ENCODE measurements at regions not wholly inside any gene's neighbourhood (a gene's known extent, or its start where the extent isn't known, plus 50 kb on each side); places are given as distances from the start of the nearest gene placed in this dataset.

DNA sequence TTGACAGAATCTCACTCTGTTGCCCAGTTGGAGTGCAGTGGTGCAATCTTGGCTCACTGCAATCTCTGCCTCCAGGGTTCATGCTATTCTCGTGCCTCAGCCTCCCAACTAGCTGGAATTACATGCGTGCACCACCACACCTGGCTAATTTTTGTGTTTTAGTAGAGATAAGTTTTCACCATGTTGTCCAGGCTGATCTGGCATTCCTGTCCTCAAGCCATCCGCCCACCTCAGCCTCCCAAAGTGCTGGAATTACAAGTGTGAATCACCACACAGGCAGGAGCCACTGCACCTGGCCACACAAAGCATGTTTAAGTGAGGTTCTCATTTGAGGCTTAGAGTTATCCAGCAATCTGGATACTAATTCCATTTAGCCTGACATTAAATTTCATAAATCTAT, 180.9 kb upstream of the GRID2 start:
- no peak for DNase-seq

DNA sequence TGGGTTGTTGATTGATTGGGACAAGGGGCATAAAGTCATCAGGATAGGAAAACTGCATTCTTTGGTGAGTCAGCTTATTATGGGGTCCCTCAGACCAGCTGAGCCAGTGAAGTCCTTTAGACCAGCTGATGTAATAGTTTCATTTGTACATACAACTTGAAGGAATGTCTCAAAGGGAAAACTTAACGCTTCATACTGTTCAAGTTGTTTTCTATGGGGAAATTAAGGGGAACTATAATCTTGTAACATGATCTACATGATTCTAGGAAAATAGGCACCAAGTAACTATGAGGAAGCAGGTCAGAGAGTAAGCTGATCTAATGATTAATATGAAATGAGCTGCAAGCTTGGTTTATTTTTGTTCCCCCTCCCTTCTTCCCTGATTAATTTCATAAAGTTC, 175.1 kb upstream of the GRID2 start:
- DNase-seq = no peak

DNA sequence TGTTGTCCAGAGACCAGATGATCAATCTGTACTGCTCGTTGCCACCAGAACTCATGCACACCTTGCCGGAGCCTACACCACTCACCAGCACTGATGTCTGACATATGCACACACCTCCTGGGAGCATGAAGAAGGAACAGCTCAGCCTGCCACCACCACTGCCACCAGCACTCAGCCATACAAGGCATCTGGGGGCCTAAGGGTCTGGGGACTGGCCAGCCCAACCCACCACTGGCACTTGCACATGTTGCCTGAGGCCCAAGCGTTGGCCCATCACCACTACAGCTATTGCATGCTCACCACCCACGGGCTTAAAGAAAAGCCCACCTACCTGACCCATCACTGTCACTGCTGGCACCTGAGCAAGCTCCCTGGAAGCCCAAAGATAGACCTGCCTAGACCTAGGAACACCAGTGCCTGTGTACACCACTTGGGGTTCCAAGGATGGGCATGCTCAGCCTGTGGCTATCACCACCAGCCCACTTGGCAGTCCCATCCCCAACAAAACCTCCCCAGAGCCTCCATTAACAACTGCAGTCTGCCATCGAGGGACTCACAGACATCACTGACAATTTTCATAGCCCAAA, 174.3 kb upstream of the GRID2 start:
- DNase-seq = no peak

DNA sequence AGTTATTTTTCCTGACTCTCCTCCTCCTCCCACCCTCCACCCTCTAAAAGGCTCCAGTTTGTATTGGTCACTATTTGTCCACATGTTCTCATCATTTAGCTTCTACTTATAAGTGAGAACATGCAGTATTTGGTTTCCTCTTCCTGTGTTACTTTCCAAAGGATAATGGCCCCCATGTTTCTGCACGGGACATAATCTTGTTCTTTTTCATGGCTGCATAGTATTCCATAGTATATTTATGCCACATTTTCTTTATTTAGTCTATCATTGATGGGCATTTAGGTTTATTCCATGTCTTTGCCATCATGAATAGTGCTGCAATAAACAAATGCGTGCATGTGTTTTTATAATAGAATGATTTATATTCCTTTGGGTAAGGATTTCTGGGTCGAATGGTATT, 167.3 kb upstream of the GRID2 start:
- DNase-seq = no peak

DNA sequence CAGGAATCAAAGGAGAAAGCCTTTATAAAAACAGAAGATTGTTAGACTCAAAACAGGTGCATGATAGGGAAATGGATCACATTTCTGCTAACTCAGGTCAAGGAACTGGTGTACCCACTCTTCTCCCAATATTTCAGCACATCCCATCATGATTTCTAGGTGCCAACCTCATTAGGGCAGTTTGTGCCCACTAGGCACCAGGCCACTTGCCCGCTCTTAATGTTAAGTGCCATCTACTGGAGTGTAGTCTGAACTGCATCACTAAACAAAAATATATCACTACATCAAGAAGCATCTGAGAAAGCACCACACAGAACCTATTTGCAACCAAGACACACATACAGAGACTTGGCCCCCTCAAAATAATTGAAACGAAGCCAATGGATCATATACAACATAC, 140.4 kb upstream of the GRID2 start:
- no peak for DNase-seq

DNA sequence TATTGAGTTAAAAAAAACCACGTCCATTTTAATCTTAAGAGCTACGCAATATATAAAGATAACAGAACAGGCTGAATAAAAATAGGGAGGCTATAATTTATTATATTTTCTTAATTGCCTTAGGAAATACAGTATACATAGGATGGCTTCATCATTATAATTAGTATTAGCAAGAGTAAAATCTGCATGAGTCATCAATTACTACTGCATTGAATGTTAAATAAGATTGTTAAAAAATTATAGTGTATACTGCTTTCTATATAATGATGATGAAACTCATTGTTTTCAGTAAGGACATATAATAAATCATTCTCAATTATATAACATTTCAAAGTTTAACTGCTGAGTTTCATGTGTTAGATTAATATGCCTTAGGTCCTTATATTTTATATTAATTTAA, 133.4 kb upstream of the GRID2 start:
- no peak for DNase-seq

DNA sequence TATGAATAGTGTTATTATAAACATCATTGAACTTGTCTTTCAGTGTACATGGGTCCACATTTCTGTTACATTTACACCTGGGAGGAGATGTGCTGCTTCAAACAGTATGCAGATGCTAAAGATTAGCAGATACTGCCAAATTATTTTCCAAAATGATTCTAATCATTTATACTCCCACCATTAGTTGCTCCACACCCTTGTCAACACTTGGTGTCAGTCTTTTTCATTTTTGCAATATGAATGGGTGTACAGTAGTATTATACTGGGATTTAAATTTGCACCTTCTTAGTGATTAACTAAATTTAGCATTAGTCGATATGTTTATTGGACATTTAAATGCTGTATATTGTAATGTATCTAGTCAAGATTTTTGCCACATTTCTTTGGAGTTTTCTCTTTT, 131.6 kb upstream of the GRID2 start:
- no peak for DNase-seq

DNA sequence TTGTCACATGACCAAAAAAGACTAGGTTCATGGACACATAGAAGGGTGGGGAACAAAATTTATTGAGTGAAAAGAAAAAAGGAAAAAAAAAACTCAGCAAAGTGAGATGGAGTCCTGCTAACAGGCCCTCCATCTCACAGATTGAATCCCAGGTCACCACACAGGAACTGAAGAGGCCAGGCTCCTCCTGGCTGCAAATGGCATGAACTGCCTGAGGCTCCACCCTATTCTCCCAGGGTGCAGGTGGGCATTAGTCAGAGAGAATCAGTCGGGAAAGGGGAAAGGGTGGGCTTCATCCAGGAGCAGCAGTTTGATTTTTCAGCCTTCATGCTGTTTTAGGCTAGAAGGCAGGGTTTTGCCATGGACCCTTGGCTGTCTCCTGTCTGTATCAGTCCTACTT, 128.5 kb upstream of the GRID2 start:
- DNase-seq = no peak

DNA sequence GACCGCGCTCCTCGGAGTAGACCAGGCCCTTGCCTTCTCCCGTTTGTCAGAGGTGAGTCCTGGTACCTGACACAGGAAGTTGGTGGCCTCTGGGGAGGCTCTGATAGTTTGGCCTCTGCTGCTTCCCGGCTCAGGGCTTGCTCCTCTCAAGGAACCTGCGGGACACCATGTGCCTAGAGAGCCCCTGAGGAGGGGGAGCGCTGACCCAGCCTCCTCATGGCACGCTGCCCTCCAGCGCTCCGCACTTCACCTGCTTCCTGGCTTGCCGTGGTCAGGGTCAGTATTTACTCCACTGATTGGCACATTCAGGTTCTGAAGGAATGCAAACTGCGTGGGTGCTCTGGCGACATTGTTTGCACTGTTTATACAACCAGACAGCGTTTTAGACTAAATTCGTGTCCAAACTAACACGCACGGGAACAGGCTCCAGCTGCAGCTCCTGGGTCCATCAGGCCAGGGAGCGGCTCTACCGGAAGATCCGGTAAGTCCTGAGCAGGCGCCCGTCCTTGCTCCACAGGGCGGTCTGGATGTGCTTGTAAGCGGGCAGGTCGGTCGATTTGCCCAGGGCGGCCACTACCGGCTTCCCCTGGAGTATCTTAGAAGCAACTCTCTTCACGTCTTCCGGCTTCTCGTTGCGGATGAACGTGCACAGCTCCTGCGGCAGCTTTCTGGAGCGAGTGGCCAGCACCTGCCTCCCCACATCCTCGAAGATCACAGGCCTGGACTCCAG, 121.6 kb upstream of the GRID2 start:
- no peak for DNase-seq

DNA sequence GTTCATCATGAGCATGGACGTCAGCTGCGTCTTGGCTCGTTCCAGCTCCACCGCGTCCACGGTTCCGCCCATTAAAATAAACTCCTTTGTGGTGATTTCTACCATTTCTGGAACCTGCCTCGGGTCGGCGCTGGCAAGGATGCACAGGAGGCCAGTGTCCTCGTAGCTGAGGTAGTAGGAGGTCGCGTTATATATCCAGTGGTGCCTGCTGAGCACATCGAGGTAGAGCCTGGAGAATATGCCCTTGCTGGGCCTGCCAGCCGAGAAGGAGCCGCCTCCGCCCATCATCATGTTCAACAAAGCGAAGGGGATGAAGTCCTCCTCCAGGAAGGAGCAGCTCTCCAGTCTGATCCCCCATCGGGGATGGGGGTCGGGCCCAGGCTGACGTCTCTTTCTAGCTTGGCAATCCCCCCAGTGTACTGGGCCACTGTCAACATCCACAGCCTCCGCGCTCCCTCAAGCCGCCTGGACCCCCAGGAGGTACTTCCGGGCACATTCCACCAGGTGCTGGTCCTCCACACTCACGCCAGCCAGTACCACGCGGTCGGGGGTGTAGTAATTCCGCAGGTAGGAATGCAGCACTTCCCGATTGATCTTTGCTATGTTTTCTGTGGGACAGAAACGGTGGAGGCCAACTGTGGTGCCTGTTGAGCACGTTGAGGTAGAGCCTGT, 120.9 kb upstream of the GRID2 start:
- DNase-seq = no peak

DNA sequence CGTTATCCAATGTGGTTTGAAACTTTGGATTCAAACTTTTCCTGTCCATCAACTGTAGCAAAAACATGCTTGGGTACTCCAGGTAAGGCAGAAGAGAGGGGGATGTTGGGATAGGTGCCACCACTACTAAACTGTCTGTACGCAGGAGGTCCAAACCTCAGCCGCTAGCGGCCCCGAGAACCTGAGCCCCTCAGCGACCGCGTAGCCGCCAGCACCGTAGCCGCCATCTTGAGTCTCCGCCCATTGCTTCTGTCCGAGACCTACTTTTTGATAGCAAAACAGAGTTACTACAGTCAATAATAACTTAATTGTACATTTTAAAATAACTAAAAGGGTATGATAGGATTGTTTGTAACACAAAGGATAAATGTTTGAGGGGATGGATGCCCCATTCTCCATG, 119.9 kb upstream of the GRID2 start:
- no peak for DNase-seq

DNA sequence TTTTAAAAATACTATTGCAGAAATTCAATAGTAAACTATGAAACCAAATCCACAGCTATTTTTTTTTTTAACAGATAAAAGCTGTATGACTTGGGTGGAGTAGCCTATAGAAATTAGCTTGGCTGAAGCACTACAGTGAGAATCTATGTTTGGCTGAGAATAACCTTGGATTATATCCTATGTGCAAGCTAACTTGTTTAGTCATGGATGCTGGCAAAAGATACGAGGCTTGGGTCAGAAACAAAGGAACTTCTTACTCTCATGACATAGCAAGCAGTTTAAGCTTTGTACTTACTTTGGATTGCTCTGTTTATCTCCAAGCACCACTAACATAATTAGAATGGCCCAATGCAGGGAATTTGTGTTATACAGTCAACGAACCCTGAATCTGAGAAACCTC, 119.2 kb upstream of the GRID2 start:
- DNase-seq = no peak

DNA sequence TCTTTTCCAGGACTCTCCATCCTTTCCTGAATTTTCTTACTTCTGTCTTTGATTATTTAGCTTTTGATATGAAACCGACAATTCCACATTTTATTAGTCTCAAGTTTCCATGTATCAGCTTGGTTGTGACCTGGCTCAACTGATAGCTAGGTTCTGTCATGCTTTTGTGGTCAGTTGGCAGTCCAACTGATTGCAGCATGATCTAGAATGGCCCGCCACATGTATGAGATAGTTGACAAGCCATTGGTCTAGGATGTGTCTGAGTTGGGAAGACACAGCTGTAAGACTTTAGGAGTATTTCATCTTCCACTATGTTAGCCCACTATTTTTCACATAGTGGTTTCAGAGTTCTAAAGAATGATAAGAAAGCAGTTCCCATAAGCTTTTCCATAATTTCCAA, 117.5 kb upstream of the GRID2 start:
- DNase-seq = no peak

DNA sequence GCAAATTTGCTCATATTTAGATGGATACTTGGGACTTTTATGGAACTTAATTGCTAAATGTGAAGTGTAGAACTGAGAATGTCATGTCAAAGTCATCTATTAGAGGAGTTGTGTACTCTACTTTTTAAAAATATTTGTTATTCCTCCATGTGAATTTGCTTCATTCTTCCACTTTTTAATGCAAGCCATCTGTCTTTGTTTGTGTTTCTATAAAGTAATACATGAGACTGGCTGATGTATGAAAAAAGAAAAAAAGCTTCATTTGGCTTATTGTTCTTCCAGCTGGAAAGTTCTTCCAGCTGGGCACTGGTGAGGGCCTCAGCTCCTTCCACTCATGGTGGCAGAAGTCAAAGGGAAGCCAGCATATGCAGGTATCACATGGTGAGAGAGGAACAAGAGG, 114.6 kb upstream of the GRID2 start:
- no peak for DNase-seq

DNA sequence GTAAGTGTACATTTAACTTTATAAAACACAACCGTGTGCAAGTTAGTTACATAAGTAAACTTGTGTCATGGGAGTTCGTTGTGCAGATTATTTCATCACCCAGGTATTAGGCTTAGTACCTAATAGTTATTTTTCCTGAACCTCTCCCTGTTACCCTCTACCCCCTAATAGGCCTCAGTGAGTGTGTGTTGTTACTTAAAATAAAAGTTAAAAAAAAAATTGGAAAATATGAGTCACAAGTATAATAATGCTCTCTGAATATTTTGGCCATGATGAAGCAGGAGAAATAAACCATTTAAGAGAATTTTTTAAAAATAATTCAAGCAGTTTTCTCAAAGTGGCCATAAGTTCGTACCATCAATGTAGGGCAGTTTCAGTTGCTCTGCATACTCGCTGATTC, 105.1 kb upstream of the GRID2 start:
- DNase-seq = no peak

DNA sequence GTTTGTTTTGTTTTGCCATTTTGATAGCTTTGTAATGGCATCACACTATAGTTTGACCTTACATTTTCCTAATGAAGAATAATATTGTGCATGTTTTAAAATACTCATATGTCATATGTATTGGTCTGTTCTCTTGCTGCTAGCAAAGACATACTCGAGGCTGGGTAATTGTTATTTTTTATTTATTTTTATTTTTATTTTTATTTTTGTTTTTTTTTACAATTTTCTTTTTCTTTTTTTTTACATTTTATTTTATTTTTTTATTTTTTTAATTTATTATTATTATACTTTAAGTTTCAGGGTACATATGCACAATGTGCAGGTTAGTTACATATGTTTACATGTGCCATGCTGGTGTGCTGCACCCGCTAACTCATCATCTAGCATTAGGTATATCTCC, 104.6 kb upstream of the GRID2 start:
- DNase-seq = no peak

DNA sequence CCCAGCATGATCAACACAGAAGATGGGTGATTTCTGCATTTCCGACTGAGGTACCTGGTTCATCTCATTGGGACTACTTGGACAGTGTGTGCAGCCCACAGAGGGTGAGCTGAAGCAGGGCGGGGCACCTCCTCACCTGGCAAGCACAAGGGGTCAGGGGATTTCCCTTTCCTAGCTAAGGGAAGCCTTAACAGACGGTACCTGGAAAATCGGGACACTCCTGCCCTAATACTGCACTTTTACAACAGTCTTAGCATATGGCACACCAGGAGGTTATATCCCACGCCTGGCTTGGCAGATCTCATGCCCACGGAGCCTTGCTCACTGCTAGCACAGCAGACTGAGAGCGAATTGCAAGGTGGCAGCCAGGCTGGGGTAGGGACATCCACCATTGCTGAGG, 92.9 kb upstream of the GRID2 start:
- DNase-seq = no peak

DNA sequence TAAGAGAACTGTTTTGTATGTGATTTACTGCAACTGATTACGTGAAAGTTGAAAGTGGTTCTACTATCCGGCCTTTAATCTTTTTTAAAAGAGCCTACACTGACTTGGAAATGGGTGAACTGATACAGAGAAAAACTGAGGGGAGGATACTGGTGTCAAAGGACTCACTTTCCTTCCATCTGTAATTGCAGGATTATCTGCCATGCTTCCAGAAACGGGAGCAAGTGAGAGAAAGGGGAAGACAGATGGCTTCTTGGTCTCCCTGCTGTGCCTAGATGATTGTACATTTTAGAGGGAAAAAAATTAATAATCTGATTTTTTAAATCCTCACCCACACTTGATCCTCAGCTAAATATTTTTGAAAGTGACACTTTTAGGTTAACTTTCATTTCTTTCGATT, 88.3 kb upstream of the GRID2 start:
- no peak for DNase-seq

DNA sequence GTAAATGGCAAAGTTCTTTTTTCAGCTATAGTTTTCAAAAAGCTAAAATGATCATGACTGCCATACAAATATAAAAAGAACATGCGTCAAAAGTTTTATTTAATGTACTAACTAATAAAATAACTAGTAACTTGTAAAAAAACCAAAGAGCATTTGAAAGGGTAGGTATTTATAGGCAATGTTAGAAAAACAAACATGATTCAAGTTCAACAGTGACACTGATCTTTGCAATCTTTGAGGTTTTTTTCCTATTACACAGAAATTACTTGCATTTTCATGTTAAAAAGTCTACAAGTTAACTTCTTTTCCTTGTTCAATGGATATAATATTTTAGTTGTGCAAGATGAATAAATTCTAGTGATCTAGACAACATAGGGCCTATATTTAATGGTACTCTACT, 72.3 kb upstream of the GRID2 start:
- no peak for DNase-seq

DNA sequence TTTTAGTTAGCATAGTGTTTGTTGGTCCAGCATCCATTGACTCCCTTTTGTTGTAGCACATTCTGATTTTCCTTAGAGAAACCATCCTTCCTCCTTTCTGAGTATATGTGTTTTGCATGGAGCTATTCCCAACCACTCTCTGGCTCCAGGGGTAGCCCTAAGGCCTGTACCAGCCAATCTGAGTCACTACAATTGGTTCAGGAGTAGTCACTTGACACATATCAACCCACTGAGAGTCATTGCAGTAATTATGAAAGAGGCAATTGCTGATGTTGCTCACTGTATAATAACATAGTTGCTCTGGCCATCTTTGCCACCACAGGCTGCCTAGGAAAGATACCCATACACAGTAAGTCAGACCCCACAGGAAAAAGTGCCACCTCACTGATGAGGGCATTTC, 71.2 kb upstream of the GRID2 start:
- no peak for DNase-seq

DNA sequence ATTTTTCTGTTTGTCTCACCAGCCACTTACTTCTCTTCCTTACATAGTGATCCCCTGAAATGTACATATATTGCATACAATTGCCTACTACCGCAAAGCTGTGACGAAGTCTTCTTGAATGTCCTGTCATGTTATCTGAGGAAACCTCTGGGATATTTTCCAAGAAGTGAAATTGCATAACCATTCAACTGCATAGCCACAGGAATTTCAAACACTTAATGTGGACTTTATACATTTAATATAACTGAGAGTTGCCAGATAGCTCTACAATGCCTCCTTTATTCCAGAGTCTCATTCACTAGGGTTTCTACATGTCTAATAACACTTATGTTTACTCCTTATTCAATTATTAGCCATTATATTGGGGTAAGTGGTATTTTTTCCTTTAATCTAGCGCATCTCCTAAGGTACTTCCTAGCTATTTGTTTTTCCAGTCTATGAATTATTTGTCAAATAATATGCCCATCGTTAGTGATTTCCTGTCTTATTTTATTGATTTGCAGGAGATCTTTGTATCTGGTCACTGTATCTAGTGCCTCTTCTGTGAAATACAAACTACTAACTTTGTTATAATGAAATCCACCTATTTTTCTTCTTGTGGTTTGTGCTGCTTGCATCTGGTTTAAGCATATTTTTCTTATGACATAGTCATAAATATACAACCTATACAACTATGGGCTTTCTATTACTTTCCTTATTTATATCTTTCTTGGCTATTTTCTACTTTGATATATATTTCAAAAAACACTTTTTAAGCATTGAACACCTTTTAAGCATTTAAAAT, 69.2 kb upstream of the GRID2 start:
- DNase-seq = no peak

DNA sequence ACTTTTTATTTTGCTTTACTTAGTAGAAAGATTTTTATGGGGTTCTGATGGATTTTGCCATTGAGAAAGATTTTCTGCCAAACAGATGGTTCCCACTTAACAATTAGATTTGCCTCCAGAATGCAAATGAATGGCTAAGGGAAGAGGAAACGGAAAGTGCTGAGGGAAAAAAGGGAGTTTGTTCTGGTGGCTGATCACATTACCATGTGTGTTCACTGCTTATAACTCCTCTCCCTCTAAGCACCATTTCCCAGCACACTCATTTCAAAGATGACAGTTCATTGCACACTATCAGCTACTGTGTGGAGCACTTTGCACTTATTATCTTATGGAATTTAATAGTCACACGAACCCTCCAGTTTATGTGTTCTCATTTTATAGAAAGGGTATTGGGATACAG, 68.0 kb upstream of the GRID2 start:
- DNase-seq = no peak

DNA sequence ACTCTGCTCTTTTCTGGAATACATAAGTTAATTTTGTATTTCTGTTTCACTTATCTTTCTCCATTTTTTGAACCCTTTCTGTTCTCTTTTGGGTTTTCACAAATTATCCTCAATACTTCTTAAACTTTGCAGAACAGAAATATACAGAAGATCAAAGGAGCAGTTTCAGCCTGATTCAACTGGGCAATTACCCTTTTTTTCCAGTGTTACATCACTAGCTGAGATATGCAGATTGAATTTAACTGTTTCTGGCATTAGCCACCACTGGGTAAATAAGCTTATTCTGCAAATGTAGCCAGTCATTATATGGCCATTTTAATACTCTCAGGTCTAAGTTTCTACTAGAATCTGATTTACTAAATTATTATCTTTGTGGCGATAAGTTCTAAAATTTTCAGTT, 66.9 kb upstream of the GRID2 start:
- DNase-seq = no peak

DNA sequence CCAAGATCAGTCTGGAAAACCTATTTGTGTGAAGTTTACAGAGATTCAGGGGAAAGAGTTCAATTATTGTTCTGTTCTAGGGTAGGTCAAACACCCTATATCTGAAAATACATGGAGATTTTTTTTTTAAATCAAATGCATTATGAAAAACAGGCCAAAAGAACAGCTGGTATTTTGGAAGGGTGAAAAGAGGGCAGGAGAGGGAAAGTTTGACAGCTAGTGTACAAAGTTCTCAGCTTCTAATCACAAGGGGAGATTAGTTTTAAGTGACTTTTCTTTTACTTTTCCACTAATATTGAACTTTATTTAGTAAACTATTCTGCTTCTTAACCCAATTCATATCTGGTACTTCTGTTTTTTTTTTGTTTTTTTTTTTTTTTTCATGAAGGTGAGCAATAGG, 66.2 kb upstream of the GRID2 start:
- no peak for DNase-seq

Measured in NCI-H1092 treated with DMSO at 0.1 percent for 48 hours (cell line).